GM18870 (cell line): ENCODE measurements at regions not wholly inside any gene's neighbourhood (a gene's known extent, or its start where the extent isn't known, plus 50 kb on each side); places are given as distances from the start of the nearest gene placed in this dataset.
"Not testable (repeated sequence)": the region's sequence is repeated elsewhere in the genome, so short reads cannot be mapped to it uniquely, and the experiment has no call there.

ENCODE experiments used
- ATAC-seq: cut with Tn5 transposase; IDR thresholded peaks from one replicate; pipeline ENCODE4 v1.9.1; 2021; ENCODE audit warnings: moderate library complexity; ENCODE audit not compliant: unreplicated experiment

DNA sequence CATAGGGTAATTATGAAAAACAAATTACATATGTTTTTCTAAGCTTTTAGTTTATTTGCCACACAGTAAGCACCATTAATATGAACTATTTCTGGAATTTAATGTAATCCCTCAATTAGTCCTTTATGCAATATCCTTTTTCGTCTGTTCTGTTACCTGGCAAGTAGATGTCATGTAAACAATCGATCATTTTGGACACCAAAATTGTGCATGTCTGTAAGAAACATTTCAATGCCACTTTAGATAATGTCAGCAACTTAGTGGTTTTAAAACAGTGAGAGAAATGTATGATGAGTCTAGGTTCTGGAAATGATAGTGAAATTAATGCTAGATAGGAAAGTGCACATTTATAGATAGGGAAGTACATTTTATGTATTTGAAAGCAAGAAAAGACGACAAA, 986.6 kb downstream of the ZPLD1 start:
- no peak for ATAC-seq

DNA sequence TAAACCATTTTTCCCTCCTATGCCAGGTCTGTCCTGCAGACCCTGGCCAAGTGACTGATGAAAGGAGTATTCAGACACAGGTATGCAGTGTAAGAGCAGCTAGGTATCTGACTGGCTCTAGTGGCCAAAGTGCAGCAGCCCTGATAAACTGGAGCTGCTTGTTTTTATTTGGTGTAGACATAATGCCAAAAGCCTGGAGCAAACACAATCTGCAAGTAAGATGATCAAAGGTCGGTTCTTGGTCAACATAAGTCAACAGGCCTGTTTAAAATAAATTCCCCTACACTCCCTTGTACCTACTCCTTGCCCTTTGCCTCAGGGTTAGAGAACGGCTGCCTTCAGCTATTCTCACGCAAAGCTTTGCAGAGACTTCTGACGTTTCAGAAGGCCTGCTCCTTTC, 1003.1 kb downstream of the ZPLD1 start:
- ATAC-seq = no peak

GRCh38 chr3:103440539-103441203, 1005.9 kb downstream of the ZPLD1 start:
- peak; percentile 95 for ATAC-seq

- no peak for ATAC-seq
These were observed 1012.3 kb downstream of the ZPLD1 start for GRCh38 chr3:103446953-103447629.

- no peak for ATAC-seq
These were observed 1018.3 kb downstream of the ZPLD1 start for GRCh38 chr3:103453152-103453551.

DNA sequence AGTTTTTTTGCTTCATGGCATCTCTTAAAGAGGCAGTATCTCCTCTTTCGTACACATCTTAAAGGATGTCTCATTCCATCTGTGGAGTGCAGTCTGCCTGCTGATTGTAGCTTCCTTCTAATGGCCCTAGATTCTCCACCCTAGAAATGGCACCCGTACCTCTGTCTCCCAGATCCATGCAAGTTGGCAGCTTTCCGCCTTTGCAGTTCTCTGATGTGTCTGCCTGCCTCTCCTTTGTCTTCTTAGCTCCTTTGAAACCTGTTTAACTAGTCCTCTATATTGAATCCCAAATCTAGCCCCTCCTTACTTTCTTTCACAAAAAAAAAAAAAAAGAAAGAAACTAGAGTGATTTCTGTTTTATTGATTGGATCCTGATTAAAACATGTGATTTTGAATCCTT, 1025.0 kb downstream of the ZPLD1 start:
- no peak for ATAC-seq

GRCh38 chr3:103470498-103470897, 1035.7 kb downstream of the ZPLD1 start:
- no peak for ATAC-seq

GRCh38 chr3:103494011-103494410, 1059.2 kb downstream of the ZPLD1 start:
- ATAC-seq = no peak

DNA sequence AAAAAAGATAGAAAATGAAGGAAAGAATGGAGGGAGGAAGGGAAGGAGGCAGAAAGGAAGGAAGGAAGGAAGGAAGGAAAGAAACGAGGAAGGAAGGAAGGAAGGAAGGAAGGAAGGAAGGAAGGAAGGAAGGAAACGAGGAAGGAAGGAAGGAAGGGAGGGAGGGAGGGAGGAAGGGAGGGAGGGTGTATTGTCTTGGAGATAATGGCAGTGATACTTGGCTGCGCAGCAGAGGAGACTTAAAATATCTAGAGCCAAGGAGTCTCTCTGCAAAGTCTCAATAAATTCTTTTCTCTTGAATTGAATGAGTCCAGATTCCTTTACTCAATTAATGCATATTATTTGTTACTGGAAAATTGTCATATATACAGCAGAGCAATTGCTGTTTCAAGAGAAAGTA, 1059.7 kb downstream of the ZPLD1 start:
- no peak for ATAC-seq

DNA sequence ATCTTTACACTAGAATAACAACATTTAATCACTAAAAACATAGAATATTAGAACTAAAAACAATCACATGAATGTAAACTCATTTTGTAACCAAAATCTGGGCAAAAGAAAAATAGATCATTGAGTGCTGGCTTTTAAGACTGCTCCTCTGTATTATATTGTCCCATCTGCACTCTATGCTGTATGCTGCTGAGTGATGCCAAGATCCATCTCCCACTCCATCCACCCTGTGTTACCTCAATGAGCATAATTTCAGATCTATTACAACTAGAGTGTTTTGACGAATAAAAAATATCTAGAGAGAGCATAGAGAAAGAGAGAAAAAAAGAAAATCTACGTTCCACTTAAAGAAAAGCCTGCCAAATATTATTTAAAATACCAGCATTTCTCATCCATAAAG, 1060.4 kb downstream of the ZPLD1 start:
- no peak for ATAC-seq

DNA sequence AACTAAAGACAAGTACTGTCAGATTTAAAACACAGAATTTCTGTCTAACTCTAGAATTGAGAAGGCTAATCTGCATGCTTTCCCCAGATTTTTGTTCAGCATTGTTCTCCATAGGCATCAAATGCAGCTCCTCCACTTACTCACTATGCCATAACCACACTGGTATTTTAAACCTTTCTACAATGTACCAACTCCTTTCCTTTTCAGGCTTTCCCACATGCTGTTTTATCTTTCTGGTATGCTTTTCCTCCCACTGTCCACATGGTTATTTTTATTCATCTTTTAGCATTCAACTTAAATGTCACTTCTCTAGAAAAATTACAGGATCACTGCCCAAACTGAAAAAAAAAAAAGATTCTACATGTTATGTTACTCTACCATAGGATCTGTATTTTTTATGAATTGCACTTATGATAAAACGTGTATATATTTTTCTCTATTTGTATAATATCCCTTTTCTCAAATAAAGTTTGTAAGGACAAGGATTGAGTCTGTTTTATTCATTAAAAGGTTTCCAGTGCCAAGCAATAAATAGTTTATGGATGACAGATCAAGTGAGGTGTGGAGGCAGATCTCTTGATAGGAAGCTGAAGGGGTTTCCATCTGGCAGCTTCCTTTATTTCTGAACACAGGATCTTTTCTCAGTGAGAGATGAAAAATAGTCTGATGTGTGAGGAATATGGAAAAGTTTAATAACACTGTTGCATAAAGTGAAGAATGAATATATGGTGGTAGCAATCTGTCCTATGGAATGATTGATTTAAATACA, 1064.5 kb downstream of the ZPLD1 start:
- no peak for ATAC-seq

- no peak for ATAC-seq
These were observed 1065.2 kb downstream of the ZPLD1 start for GRCh38 chr3:103499967-103500366.

GRCh38 chr3:103510760-103511159, 1075.9 kb downstream of the ZPLD1 start:
- ATAC-seq = no peak

- ATAC-seq = peak; percentile 81
These were observed 1077.1 kb downstream of the ZPLD1 start for GRCh38 chr3:103511891-103512290.

DNA sequence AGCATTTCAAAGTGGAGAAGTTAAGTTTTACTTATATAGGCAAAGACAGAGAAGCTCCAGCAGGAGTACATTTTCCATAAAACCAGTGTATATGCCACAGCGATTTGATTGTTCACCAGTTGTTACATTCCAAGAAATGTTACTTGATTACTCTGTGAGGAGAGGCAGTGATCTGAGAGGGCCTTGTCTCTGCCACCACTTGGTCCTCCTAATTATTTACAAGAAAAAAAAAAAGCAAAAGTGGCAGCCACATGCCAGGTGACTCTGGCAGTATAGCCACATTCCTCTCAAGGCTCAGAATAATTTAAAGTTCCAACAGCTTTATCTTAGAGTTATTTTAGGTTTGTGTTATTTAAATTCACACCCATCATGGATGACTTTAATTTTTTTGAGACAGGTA, 1077.8 kb downstream of the ZPLD1 start:
- ATAC-seq = peak; percentile 9

DNA sequence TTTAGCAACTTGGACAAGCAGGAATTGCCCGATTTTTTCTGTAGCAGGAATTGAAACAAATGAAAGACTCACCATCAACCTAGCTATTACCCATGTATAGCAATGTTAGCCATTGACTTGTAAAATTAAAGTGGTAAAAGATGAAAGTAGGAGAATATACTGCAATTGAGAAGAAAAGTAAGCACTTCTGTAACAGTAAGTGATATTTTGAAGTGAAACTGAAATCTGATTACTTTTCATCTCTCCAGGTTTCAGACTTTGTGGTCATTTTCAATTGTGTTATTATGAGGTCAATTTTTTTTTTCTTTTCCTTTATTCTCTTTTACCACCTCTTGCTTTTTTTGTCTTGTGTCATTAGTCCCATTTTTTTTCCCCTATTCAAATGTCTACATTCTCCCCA, 1078.2 kb downstream of the ZPLD1 start:
- ATAC-seq = peak; percentile 54

GRCh38 chr3:103515116-103515515, 1080.3 kb downstream of the ZPLD1 start:
- no peak for ATAC-seq

GRCh38 chr3:103516950-103517349, 1082.1 kb downstream of the ZPLD1 start:
- no peak for ATAC-seq

GRCh38 chr3:103531327-103531726, 1096.5 kb downstream of the ZPLD1 start:
- not testable (repeated sequence) for ATAC-seq

- no peak for ATAC-seq
These were observed 1098.2 kb downstream of the ZPLD1 start for GRCh38 chr3:103532986-103533385.

DNA sequence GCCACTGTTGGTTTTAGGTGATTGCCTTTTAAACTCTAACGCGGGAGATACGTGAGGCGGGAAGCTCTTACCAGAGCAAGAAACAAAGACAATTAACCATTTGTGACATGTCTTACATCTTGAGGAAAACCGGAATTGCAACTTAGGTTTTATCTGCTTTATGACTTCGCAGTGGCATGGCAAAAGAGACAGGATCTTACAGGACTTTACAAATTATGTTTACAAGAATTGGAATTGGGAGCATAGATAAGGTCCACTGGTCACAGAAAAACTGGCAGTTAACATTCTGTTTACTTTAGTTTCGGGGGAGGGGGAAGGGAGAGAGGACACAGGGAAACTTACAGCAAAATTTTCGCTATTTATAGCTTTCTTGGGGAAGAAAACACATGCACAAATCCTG, 1119.6 kb downstream of the ZPLD1 start:
- ATAC-seq = no peak

DNA sequence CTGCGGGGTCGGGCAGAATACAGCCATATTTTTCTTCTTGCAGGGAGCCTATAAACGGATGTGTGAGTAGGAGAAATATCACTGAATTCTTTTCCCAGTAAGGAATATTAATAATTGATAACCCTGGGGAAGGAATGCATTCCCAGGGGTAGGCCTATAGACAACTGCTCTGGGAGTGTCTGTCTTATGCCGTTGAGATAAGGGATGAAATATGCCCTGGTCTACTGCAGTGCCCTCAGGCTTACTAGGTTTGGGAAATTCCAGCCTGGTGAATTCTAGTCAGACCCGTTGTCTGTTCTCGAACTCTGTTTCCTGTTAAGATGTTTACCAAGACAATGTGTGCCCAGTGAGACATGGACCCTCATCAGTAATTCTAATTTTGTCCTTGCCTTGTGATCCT, 1129.3 kb downstream of the ZPLD1 start:
- not testable (repeated sequence) for ATAC-seq
